Right atrium auricular region (tissue), 2 donors: ENCODE measurements at regions not wholly inside any gene's neighbourhood (a gene's known extent, or its start where the extent isn't known, plus 50 kb on each side); places are given as distances from the start of the nearest gene placed in this dataset.

Source experiments
- DNase-seq: peaks from one replicate; pipeline ENCODE4 v3.0.0-alpha.2; 2019; ENCODE audit warnings: low spot score
- H3K27ac ChIP-seq, 2 donors: fragments of 200-600 bp; sonication (generic); 1 replicate in 1 of 2; 2 replicates in 1 of 2; pipeline ENCODE4 v1.5.1; 2016 to 2019
- H3K27me3 ChIP-seq, 2 donors: fragments of 200-600 bp; sonication (generic); one replicate each; pipeline versions ENCODE4 v1.5.1 to v1.6.0; 2017 to 2019
- H3K36me3 ChIP-seq: fragments of 200-600 bp; sonication (generic); one replicate; pipeline ENCODE4 v1.5.1; 2016
- H3K4me1 ChIP-seq, 2 donors: fragments of 200-600 bp; sonication (generic); one replicate each; pipeline versions ENCODE4 v1.5.1 to v1.6.0; 2017 to 2019
- H3K4me3 ChIP-seq, 2 donors: fragments of 200-600 bp; sonication (generic); 1 replicate in 1 of 2; 2 replicates in 1 of 2; pipeline ENCODE4 v1.5.1; 2017 to 2019; ENCODE audit warnings: mild to moderate bottlenecking in 1 of 2, moderate library complexity in 1 of 2
- H3K9me3 ChIP-seq, 2 donors: fragments of 200-600 bp; sonication (generic); one replicate each; pipeline ENCODE4 v1.5.1; 2019
- CTCF ChIP-seq, 2 donors: fragments of 200-600 bp; sonication (generic); IDR thresholded peaks; one replicate each; pipeline ENCODE4 v1.5.1; 2019; ENCODE audit warnings: antibody characterized with exemption in 2 of 2

GRCh38 chr2:61722318-61722717 is 131.5 kb downstream of the FAM161A start:
- no peaks in the 10 kb centered on the region for H3K4me1 ChIP-seq
- H3K27ac ChIP-seq: no peak overlapping the region
- H3K4me3 ChIP-seq: no peak overlapping the region
- DNase-seq: no peak
- H3K27me3 ChIP-seq: no peaks in the 10 kb centered on the region
- no peaks in the 10 kb centered on the region for H3K36me3 ChIP-seq
- no peak for TF ChIP-seq CTCF (IDR thresholded peaks at IDR 0.05)
- H3K9me3 ChIP-seq: peaks cover 0 to 11% of the 10 kb centered on the region in 2 donors

GRCh38 chr2:61721382-61721781 is 132.5 kb downstream of the FAM161A start:
- TF ChIP-seq CTCF (IDR thresholded peaks at IDR 0.05): no peak
- DNase-seq: no peak
- H3K27ac ChIP-seq: no peak overlapping the region

GRCh38 chr2:61720911-61721310 is 132.9 kb downstream of the FAM161A start:
- Histone ChIP-seq H3K27ac (no peak overlapping the region), H3K36me3 (no peaks in the 10 kb centered on the region), H3K4me3 (no peak overlapping the region), H3K9me3 (no peaks in the 10 kb centered on the region), H3K4me1 (no peaks in the 10 kb centered on the region), H3K27me3 (no peaks in the 10 kb centered on the region)
- no peak for TF ChIP-seq CTCF (IDR thresholded peaks at IDR 0.05)
- no peak for DNase-seq

More at GRCh38 chr2:61721382-61721781, 132.5 kb downstream of the FAM161A start:
- peaks cover 0 to 2% of the 10 kb centered on the region in 2 donors for H3K9me3 ChIP-seq
- H3K36me3 ChIP-seq: no peaks in the 10 kb centered on the region
- H3K27me3 ChIP-seq: no peaks in the 10 kb centered on the region
- no peak overlapping the region for H3K4me3 ChIP-seq
- no peaks in the 10 kb centered on the region for H3K4me1 ChIP-seq

GRCh38 chr2:61718965-61719364 is 134.9 kb downstream of the FAM161A start:
- peaks cover 0 to under 1% of the 10 kb centered on the region in 2 donors for H3K4me1 ChIP-seq
- no peak for DNase-seq
- peak overlapping the region; percentile 69 to 82 for H3K27ac ChIP-seq

GRCh38 chr2:61715506-61715905 is 138.4 kb downstream of the FAM161A start:
- Histone ChIP-seq H3K9me3 (no peaks in the 10 kb centered on the region), H3K4me1 (peaks cover 0 to 6% of the 10 kb centered on the region in 2 donors), H3K27me3 (no peaks in the 10 kb centered on the region), H3K4me3 (no peak overlapping the region), H3K36me3 (no peaks in the 10 kb centered on the region), H3K27ac (no peak overlapping the region)
- DNase-seq: no peak
- TF ChIP-seq CTCF (IDR thresholded peaks at IDR 0.05): no peak

More at GRCh38 chr2:61718965-61719364, 134.9 kb downstream of the FAM161A start:
- TF ChIP-seq CTCF (IDR thresholded peaks at IDR 0.05): no peak
- Histone ChIP-seq H3K4me3 (no peak overlapping the region), H3K9me3 (no peaks in the 10 kb centered on the region), H3K36me3 (no peaks in the 10 kb centered on the region), H3K27me3 (no peaks in the 10 kb centered on the region)

GRCh38 chr2:61714210-61714609 is 139.7 kb downstream of the FAM161A start:
- H3K27me3 ChIP-seq: no peaks in the 10 kb centered on the region
- no peak for DNase-seq
- no peaks in the 10 kb centered on the region for H3K9me3 ChIP-seq
- peaks cover 0 to 6% of the 10 kb centered on the region in 2 donors for H3K4me1 ChIP-seq
- H3K4me3 ChIP-seq: no peak overlapping the region
- no peaks in the 10 kb centered on the region for H3K36me3 ChIP-seq
- H3K27ac ChIP-seq: peak overlapping the region; percentile 68 to 75
- no peak for TF ChIP-seq CTCF (IDR thresholded peaks at IDR 0.05)
